Activated T-cell treated with anti-CD3 and anti-CD28 coated beads, Interleukin-2, amount 50 U/mL, for 72 hours (primary cell): ENCODE measurements at regions not wholly inside any gene's neighbourhood (a gene's known extent, or its start where the extent isn't known, plus 50 kb on each side); places are given as distances from the start of the nearest gene placed in this dataset.
"Not testable (repeated sequence)": the region's sequence is repeated elsewhere in the genome, so short reads cannot be mapped to it uniquely, and the experiment has no call there.

Experiments
- ATAC-seq, 2 donors: fragments of 150-1000 bp; cut with Tn5 transposase; replicated peaks in 1 of 2; 2 replicates each; pipeline ENCODE4 v1.10.0; 2021; ENCODE audit warnings: moderate library complexity in 2 of 2, mild to moderate bottlenecking in 1 of 2
- DNase-seq, 2 donors: peaks; one replicate each; pipeline ENCODE4 v3.0.0; 2021 to 2022; ENCODE audit warnings: mixed read lengths in 1 of 2
- H3K27ac Mint-ChIP-seq: one replicate; pipeline ENCODE4 v1.8.0; 2022; ENCODE audit warnings: mild to moderate bottlenecking, moderate library complexity, mixed read lengths
- H3K27me3 Mint-ChIP-seq: one replicate; pipeline ENCODE4 v1.8.0; 2022; ENCODE audit warnings: low read depth, mixed read lengths
- H3K36me3 Mint-ChIP-seq, 2 donors: one replicate each; pipeline ENCODE4 v1.8.0; 2022; ENCODE audit warnings: mixed read lengths in 2 of 2, mild to moderate bottlenecking in 1 of 2; ENCODE audit not compliant: insufficient read depth in 2 of 2
- H3K4me1 Mint-ChIP-seq: one replicate; pipeline ENCODE4 v1.8.0; 2022; ENCODE audit warnings: low read depth, mixed read lengths
- H3K4me3 Mint-ChIP-seq, 2 donors: one replicate each; pipeline ENCODE4 v1.8.0; 2022; ENCODE audit warnings: mild to moderate bottlenecking in 2 of 2, mixed read lengths in 2 of 2, moderate library complexity in 2 of 2
- H3K9me3 Mint-ChIP-seq, 2 donors: one replicate each; pipeline ENCODE4 v1.8.0; 2022; ENCODE audit warnings: mixed read lengths in 2 of 2

DNA sequence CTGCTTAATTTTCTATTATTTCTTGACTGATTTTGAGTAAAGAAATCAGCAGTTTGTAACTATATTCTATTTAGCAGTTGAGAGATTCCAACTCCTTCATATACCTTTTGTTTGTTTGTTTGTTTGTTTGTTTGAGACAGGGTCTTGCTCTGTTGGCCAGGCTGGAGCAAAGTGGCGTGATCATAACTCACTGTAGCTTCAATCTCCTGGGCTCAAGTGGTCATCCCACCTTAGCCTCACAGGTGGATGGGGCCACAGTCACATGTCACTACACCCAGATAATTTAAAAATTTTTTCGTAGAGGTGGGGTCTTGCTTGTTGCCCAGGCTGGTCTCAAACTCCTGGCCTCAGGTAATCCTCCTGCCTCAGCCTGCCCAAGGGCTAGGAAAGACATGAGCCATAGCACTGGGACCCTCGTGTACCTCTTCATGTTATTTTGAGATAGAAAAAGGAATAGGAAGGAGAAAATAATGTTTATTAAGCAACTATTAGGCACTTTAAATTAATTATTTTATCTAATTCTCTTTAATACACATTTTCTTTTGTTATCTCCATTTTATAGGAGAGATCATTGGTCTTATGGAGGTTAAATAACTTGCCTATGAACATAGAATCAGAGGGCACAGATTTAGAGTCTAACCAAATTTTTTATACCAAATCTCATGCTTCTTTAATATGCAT, 133.0 kb downstream of the ZNF608 start:
- Mint-ChIP-seq H3K4me1 (no peaks in the 10 kb centered on the region), H3K27me3 (peaks cover 32% of the 10 kb centered on the region), H3K36me3 (no peaks in the 10 kb centered on the region), H3K4me3 (no peak overlapping the region), H3K9me3 (peaks cover 0 to 5% of the 10 kb centered on the region in 2 donors), H3K27ac (no peak overlapping the region)
- DNase-seq: no peak
- no peak for ATAC-seq

DNA sequence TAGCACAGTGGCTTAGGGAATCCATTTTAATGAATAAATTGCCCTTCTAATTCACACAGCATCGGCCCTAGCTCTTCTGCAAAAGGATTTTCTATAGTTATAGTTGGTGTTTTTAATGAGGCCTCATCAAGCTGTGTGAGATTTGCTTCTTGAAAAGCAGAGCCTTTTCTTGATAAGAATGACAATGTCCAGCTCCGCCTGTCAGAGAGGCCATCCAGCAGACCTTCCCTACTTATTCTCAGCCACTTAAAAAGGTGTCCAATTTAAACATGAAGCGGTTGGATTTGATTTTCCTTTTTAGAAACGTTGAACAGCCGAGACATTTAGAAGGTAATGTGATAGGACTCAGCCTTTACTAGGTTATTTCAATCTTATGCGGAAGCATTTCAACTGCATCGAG, 134.4 kb downstream of the ZNF608 start:
- H3K36me3 Mint-ChIP-seq: no peaks in the 10 kb centered on the region
- ATAC-seq: no peak
- peaks cover 33% of the 10 kb centered on the region for H3K27me3 Mint-ChIP-seq

DNA sequence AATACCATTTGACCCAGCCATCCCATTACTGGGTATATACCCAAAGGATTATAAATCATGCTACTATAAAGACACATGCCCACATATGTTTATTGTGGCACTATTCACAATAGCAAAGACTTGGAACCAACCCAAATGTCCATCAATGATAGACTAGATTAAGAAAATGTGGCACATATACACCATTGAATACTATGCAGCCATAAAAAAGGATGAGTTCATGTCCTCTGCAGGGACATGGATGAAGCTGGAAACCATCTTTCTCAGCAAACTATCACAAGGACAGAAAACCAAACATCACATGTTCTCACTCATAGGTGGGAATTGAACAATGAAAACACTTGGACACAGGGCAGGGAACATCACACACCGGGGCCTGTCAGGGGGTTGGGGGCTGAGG, 135.2 kb downstream of the ZNF608 start:
- H3K27ac Mint-ChIP-seq, H3K4me1 Mint-ChIP-seq, H3K9me3 Mint-ChIP-seq, ATAC-seq, DNase-seq, H3K36me3 Mint-ChIP-seq, H3K4me3 Mint-ChIP-seq: not testable (repeated sequence)
- peaks cover 31% of the 10 kb centered on the region for H3K27me3 Mint-ChIP-seq

More for the DNA sequence above, 134.4 kb downstream of the ZNF608 start:
- Mint-ChIP-seq H3K9me3 (peaks cover 0 to 9% of the 10 kb centered on the region in 2 donors), H3K27ac (no peak overlapping the region), H3K4me3 (no peak overlapping the region), H3K4me1 (no peaks in the 10 kb centered on the region)
- no peak for DNase-seq

DNA sequence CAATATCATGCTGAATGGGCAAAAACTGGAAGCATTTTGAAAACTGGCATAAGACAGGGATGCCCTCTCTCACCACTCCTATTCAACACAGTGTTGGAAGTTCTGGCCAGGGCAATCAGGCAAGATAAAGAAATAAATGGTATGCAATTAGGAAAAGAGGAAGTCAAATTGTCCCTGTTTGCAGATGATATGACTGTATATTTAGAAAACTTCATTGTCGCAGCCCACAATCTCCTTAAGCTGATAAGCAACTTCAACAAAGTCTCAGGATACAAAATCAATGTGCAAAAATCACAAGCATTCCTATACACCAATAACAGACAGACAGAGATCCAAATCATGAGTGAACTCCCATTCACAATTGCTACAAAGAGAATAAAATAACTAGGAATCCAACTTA, 136.8 kb downstream of the ZNF608 start:
- H3K9me3 Mint-ChIP-seq, H3K4me3 Mint-ChIP-seq, DNase-seq, ATAC-seq, H3K4me1 Mint-ChIP-seq, H3K27ac Mint-ChIP-seq, H3K36me3 Mint-ChIP-seq: not testable (repeated sequence)
- peaks cover 19% of the 10 kb centered on the region for H3K27me3 Mint-ChIP-seq

GRCh38 chr5:124606543-124606942, 139.9 kb downstream of the ZNF608 start:
- ATAC-seq: no peak
- DNase-seq: no peak
- no peaks in the 10 kb centered on the region for H3K36me3 Mint-ChIP-seq
- no peaks in the 10 kb centered on the region for H3K4me1 Mint-ChIP-seq
- H3K9me3 Mint-ChIP-seq: peaks cover 0 to 9% of the 10 kb centered on the region in 2 donors
- no peak overlapping the region for H3K4me3 Mint-ChIP-seq
- H3K27ac Mint-ChIP-seq: no peak overlapping the region
- H3K27me3 Mint-ChIP-seq: peaks cover 22% of the 10 kb centered on the region

GRCh38 chr5:124606093-124606492, 140.3 kb downstream of the ZNF608 start:
- H3K4me1 Mint-ChIP-seq: no peaks in the 10 kb centered on the region
- no peak overlapping the region for H3K27ac Mint-ChIP-seq

DNA sequence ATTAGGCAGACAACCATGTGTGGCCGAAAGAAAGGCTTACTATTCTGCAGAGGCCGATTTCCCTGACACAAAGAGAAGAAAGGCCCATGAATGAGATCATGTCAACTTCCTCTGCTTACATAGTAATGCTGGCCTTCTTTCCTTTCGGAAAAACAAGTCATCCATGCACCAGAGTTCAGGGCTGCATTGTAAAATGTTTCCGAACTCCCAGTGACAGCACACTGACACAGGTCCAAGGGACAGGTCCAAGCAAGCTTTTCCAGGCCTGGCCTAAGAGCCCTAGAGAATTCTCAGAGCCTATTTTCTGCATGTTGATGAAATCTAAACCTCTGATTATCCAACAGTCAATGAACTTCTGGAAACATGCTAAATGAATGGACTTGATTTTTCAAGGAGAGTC, 140.9 kb downstream of the ZNF608 start:
- DNase-seq: no peak
- Mint-ChIP-seq H3K27ac (no peak overlapping the region), H3K36me3 (no peaks in the 10 kb centered on the region), H3K9me3 (peaks cover 0 to 9% of the 10 kb centered on the region in 2 donors), H3K27me3 (peaks cover 22% of the 10 kb centered on the region), H3K4me3 (no peak overlapping the region), H3K4me1 (no peaks in the 10 kb centered on the region)
- no peak for ATAC-seq

More at GRCh38 chr5:124606093-124606492, 140.3 kb downstream of the ZNF608 start:
- Mint-ChIP-seq H3K4me3 (no peak overlapping the region), H3K36me3 (no peaks in the 10 kb centered on the region), H3K9me3 (peaks cover 0 to 9% of the 10 kb centered on the region in 2 donors), H3K27me3 (peaks cover 22% of the 10 kb centered on the region)
- DNase-seq: no peak
- ATAC-seq: no peak

GRCh38 chr5:124604419-124604818, 142.0 kb downstream of the ZNF608 start:
- peaks cover 30% of the 10 kb centered on the region for H3K27me3 Mint-ChIP-seq
- ATAC-seq (no peak), DNase-seq (no peak)
- no peaks in the 10 kb centered on the region for H3K4me1 Mint-ChIP-seq
- H3K9me3 Mint-ChIP-seq: peaks cover 0 to 5% of the 10 kb centered on the region in 2 donors
- H3K27ac Mint-ChIP-seq: no peak overlapping the region
- no peaks in the 10 kb centered on the region for H3K36me3 Mint-ChIP-seq
- no peak overlapping the region for H3K4me3 Mint-ChIP-seq

- Mint-ChIP-seq H3K36me3 (no peaks in the 10 kb centered on the region), H3K4me1 (no peaks in the 10 kb centered on the region)
Measured at GRCh38 chr5:124602925-124603650, 143.4 kb downstream of the ZNF608 start.

DNA sequence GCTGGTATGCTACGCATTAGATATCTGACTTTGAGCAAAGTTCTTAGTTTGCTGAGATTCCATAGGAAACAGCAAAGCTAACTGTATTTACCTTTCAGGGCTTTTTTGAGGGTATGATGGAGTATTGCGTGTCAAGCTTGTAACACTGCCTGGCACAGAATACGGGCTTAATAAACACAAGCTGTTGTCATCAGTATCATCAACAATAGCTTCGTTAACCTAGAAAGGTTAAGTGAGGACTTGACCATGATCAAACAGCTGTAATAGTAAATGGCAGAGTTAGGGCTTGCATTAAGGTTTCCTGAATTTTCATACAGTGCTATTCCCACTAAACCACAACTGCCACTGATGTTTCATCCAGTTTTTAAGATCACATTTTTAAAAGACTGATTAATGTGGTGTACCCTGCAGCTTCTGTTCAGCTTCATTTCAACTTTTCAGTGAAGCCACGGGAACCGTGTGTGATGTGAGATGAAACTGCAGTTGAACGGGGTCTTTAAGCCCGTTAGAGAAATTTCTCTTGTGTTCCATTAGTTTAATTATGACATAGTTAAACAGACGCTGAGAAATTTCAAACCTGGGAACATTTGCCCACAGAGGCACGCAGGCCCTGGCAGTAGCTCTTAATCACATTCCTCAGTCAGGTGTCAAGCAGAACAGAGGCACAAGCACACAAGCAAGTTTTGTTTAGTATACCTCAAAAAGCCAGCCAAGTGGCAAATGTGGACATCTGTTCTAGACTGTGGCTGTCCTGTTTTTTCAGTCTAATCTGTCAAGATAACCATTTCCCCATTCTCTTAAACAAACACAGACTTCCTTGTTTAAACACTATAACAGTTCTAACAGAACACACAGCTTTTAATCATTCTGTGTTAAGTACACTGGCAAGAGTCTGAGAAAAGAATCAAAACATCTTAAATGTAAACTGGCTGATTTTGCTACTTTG, 147.1 kb downstream of the ZNF608 start:
- no peaks in the 10 kb centered on the region for H3K36me3 Mint-ChIP-seq
- DNase-seq (no peak), ATAC-seq (no peak)
- no peak overlapping the region for H3K27ac Mint-ChIP-seq
- H3K4me1 Mint-ChIP-seq: no peaks in the 10 kb centered on the region
- peaks cover 25% of the 10 kb centered on the region for H3K27me3 Mint-ChIP-seq
- no peaks in the 10 kb centered on the region for H3K9me3 Mint-ChIP-seq
- no peak overlapping the region for H3K4me3 Mint-ChIP-seq

More at GRCh38 chr5:124602925-124603650, 143.4 kb downstream of the ZNF608 start:
- peaks cover 0 to 2% of the 10 kb centered on the region in 2 donors for H3K9me3 Mint-ChIP-seq
- no peak overlapping the region for H3K4me3 Mint-ChIP-seq
- DNase-seq (no peak), ATAC-seq (no peak)
- H3K27me3 Mint-ChIP-seq: peaks cover 21% of the 10 kb centered on the region
- no peak overlapping the region for H3K27ac Mint-ChIP-seq

- Mint-ChIP-seq H3K36me3 (no peaks in the 10 kb centered on the region), H3K27ac (no peak overlapping the region), H3K4me1 (no peaks in the 10 kb centered on the region), H3K9me3 (no peaks in the 10 kb centered on the region), H3K4me3 (no peak overlapping the region), H3K27me3 (peaks cover 19% of the 10 kb centered on the region)
- DNase-seq: no peak
- ATAC-seq: no peak
Measured at GRCh38 chr5:124596595-124597421, 149.6 kb downstream of the ZNF608 start.

DNA sequence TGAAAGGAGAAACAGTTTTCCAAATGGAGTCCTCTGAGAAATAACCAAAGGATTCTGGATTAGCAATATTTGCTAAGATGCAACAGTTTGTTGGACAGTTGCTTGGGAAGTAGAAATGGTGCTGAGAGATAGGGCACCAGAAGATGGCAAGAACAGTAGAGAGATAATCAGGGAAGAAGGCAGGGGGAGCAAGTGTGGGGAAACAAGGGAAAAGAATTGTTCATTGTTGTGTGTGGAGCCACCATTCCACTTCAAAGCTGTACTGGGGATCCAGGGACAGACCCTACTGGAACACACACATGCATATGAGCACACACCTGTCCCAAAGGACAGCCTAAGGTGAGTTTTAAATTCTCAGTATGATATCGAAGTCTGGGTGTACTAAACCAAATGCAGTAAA, 152.5 kb downstream of the ZNF608 start:
- peaks cover 0 to 1% of the 10 kb centered on the region in 2 donors for H3K9me3 Mint-ChIP-seq
- no peaks in the 10 kb centered on the region for H3K4me1 Mint-ChIP-seq
- ATAC-seq: no peak
- peaks cover 11% of the 10 kb centered on the region for H3K27me3 Mint-ChIP-seq
- no peak for DNase-seq
- no peak overlapping the region for H3K4me3 Mint-ChIP-seq
- H3K36me3 Mint-ChIP-seq: no peaks in the 10 kb centered on the region
- H3K27ac Mint-ChIP-seq: no peak overlapping the region
